DND-41 (cell line): ENCODE measurements at regions not wholly inside any gene's neighbourhood (a gene's known extent, or its start where the extent isn't known, plus 50 kb on each side); places are given as distances from the start of the nearest gene placed in this dataset.

Experiments used
- CTCF ChIP-seq: IDR thresholded peaks from 2 replicates; pipeline ENCODE4 v1.5.1; 2012; ENCODE audit warnings: borderline replicate concordance, low read length, moderate library complexity, mild to moderate bottlenecking; ENCODE audit not compliant: poor library complexity, severe bottlenecking; ENCODE audit errors: extremely low read depth
- EZH2 ChIP-seq: IDR thresholded peaks from 3 replicates; pipeline ENCODE4 v1.6.1; 2012; ENCODE audit warnings: borderline replicate concordance, low read depth, mild to moderate bottlenecking, moderate library complexity, low read length, inconsistent platforms; ENCODE audit not compliant: severe bottlenecking

GRCh38 chr13:66014771-66015170, 1215.4 kb downstream of the PCDH9 start:
- no peak for TF ChIP-seq CTCF
- no peak for TF ChIP-seq EZH2
